WTC11 (cell line): ENCODE measurements at regions not wholly inside any gene's neighbourhood (a gene's known extent, or its start where the extent isn't known, plus 50 kb on each side); places are given as distances from the start of the nearest gene placed in this dataset.

Source experiments
- AR ChIP-seq: fragments of 250-450 bp; sonication (Bioruptor Pico); IDR thresholded peaks from 2 replicates; pipeline ENCODE4 v1.9.0; 2021; ENCODE audit warnings: mild to moderate bottlenecking
- CTCF ChIP-seq: fragments of 200-600 bp; IDR thresholded peaks from 2 replicates; pipeline ENCODE4 v1.8.0; 2022; ENCODE audit warnings: antibody characterized with exemption
- E2F1 ChIP-seq: sonication (generic); formaldehyde crosslinking; IDR thresholded peaks from 2 replicates; pipeline ENCODE4 v1.8.0; 2022; ENCODE audit warnings: mild to moderate bottlenecking, missing genetic modification reagents
- FOXP4 ChIP-seq: sonication (generic); formaldehyde crosslinking; IDR thresholded peaks from 2 replicates; pipeline ENCODE4 v1.8.0; 2022; ENCODE audit warnings: mild to moderate bottlenecking, missing genetic modification reagents
- GABPB1 ChIP-seq: sonication (generic); formaldehyde crosslinking; IDR thresholded peaks from 2 replicates; pipeline ENCODE4 v1.8.1; 2023; ENCODE audit warnings: mild to moderate bottlenecking, missing genetic modification reagents
- IRF1 ChIP-seq: sonication (generic); formaldehyde crosslinking; IDR thresholded peaks from 2 replicates; pipeline ENCODE4 v1.8.0; 2023; ENCODE audit warnings: missing genetic modification reagents
- SP1 ChIP-seq: sonication (generic); formaldehyde crosslinking; conservative IDR thresholded peaks from 2 replicates; pipeline ENCODE4 v1.8.1; 2022; ENCODE audit warnings: missing genetic modification reagents
- TCF7 ChIP-seq: sonication (generic); formaldehyde crosslinking; IDR thresholded peaks from 2 replicates; pipeline ENCODE4 v1.8.0; 2022; ENCODE audit warnings: mild to moderate bottlenecking, low read depth, missing genetic modification reagents, moderate library complexity

- TF ChIP-seq E2F1 (CRISPR knock-in tag) (no peak), IRF1 (CRISPR knock-in tag) (no peak), CTCF (no peak), FOXP4 (no peak), GABPB1 (no peak), SP1 (CRISPR knock-in tag) (no peak), TCF7 (no peak), AR (CRISPR knock-in tag) (no peak)
Measured at GRCh38 chr1:224548676-224549075, 67.4 kb upstream of the CNIH3 start.
